ENCODE measurements at regions not wholly inside any gene's neighbourhood (a gene's known extent, or its start where the extent isn't known, plus 50 kb on each side); places are given as distances from the start of the nearest gene placed in this dataset.

DNA sequence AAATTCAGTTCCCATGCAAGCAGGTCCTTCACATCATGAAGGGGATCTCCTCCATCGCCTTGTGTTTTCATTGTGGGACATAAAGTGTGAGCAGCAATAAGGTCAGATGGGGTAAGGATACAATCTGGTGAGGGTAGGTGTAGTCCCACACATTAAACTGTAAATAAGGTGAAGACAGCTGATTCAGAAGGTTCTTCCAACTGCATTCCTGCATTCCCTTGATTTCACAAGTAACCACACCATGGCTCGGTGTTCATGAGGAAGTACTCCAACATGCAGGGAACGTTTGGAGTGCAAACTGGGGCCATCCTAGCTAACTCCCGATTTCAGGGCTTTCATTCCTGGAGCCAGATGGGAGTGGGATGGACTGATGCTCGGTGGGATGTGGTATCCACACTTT, 680.7 kb upstream of the TSPY4 start:
- TF ChIP-seq CTCF (IDR thresholded peaks at IDR 0.05) (no peak), POLR2A (IDR thresholded peaks at IDR 0.05) (no peak)
- DNase-seq (no peak), ATAC-seq (no peak)
- H3K36me3 ChIP-seq (replicated peaks in 1 of 2; ENCODE audit: insufficient read depth in 1 of 2, low read depth in 2 of 2), result no peaks in the 10 kb centered on the region
- 19 to 48% methylated on average over 4 to 5 of the region's 5 CpGs for WGBS, 2 donors
- intact Hi-C loops (cut with DNase I), result no loop called here
- no peaks in the 10 kb centered on the region for H3K4me1 ChIP-seq
- no peaks in the 10 kb centered on the region for H3K27me3 ChIP-seq
- H3K27ac ChIP-seq, result no peak overlapping the region
- no peak overlapping the region for H3K4me3 ChIP-seq
- no peaks in the 10 kb centered on the region for H3K9me3 ChIP-seq

DNA sequence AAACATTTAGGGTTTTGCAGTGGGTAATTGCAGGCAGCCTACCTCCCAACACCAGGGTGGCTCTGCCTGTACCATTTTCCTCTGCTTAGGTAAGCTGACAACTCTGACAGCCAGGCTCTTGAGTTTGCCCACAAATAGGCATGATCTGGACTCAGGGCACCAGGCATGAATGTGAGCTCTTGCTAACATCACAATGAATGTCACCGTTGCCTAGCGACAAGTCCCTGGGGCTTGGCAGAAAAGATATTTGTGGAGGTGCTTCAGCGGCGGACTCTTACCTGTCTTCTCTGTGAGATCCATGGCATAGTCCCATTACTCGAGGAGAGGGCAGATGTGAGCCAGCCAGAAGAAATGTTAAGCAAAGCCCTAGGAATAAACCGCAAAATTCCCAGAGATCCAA, 677.5 kb upstream of the TSPY4 start:
- DNase-seq (no peak), ATAC-seq (no peak)
- H3K4me1 ChIP-seq, result no peaks in the 10 kb centered on the region
- H3K27me3 ChIP-seq, result no peaks in the 10 kb centered on the region
- no peak overlapping the region for H3K4me3 ChIP-seq
- WGBS, 2 donors, result 73% methylated on average over 6 of the region's 6 CpGs; no CpG with 5 or more reads in 1 of the 2 donors
- no peaks in the 10 kb centered on the region for H3K9me3 ChIP-seq
- intact Hi-C loops (cut with DNase I), result no loop called here
- no peak overlapping the region for H3K27ac ChIP-seq
- no peaks in the 10 kb centered on the region for H3K36me3 ChIP-seq (replicated peaks in 1 of 2; ENCODE audit: insufficient read depth in 1 of 2, low read depth in 2 of 2)
- TF ChIP-seq CTCF (IDR thresholded peaks at IDR 0.05), result no peak
- TF ChIP-seq POLR2A (IDR thresholded peaks at IDR 0.05), result no peak

DNA sequence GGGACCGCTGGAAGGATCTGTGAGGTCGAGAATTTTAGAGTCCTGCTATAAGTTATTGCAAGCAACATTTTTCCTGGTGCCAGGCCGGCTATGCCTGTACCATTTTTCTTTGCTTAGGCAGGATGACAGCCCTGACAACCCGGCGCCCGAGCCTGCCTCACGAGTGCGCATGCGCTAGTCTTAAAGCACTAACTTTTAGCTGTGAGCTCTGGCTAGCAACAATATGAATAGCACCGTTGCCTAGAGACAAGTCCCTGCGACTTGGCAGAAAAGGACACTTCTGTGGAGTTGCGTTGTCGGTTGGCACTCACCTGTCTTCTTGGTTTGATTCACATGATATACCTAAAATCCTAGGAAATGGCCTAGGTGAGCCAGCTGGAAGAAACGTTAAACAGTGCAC, 663.4 kb upstream of the TSPY4 start:
- DNase-seq (no peak), ATAC-seq (no peak)
- TF ChIP-seq POLR2A (IDR thresholded peaks at IDR 0.05), result no peak
- TF ChIP-seq CTCF (IDR thresholded peaks at IDR 0.05), result no peak
- no peaks in the 10 kb centered on the region for H3K36me3 ChIP-seq (replicated peaks in 1 of 2; ENCODE audit: insufficient read depth in 1 of 2, low read depth in 2 of 2)
- H3K4me1 ChIP-seq, result no peaks in the 10 kb centered on the region
- no peaks in the 10 kb centered on the region for H3K9me3 ChIP-seq
- no peak overlapping the region for H3K27ac ChIP-seq
- 47 to 60% methylated on average over 1 to 14 of the region's 14 CpGs for WGBS, 2 donors
- H3K4me3 ChIP-seq, result no peak overlapping the region
- H3K27me3 ChIP-seq, result no peaks in the 10 kb centered on the region
- intact Hi-C loops (cut with DNase I), result no loop called here

- no peak for ATAC-seq
- H3K27me3 ChIP-seq, result no peaks in the 10 kb centered on the region
- 48 to 71% methylated on average over 2 to 3 of the region's 5 CpGs for WGBS, 2 donors
- no peak overlapping the region for H3K27ac ChIP-seq
- no peaks in the 10 kb centered on the region for H3K36me3 ChIP-seq (replicated peaks in 1 of 2; ENCODE audit: insufficient read depth in 1 of 2, low read depth in 2 of 2)
- no peaks in the 10 kb centered on the region for H3K4me1 ChIP-seq
- DNase-seq, result no peak
- TF ChIP-seq POLR2A (IDR thresholded peaks at IDR 0.05) (no peak), CTCF (IDR thresholded peaks at IDR 0.05) (no peak)
- no peaks in the 10 kb centered on the region for H3K9me3 ChIP-seq
- intact Hi-C loops (cut with DNase I), result no loop called here
- H3K4me3 ChIP-seq, result no peak overlapping the region
Observed at GRCh38 chrY:8677336-8677935, 659.8 kb upstream of the TSPY4 start.

GRCh38 chrY:8687154-8687553, 650.1 kb upstream of the TSPY4 start:
- Histone ChIP-seq H3K27me3 (no peaks in the 10 kb centered on the region), H3K4me1 (no peaks in the 10 kb centered on the region), H3K9me3 (no peaks in the 10 kb centered on the region), H3K4me3 (no peak overlapping the region), H3K27ac (no peak overlapping the region), H3K36me3 (replicated peaks in 1 of 2; ENCODE audit: insufficient read depth in 1 of 2, low read depth in 2 of 2) (no peaks in the 10 kb centered on the region)
- no peak for ATAC-seq
- WGBS, 2 donors, result 59 to 68% methylated on average over 5 of the region's 5 CpGs
- TF ChIP-seq POLR2A (IDR thresholded peaks at IDR 0.05) (no peak), CTCF (IDR thresholded peaks at IDR 0.05) (no peak)
- intact Hi-C loops (cut with DNase I), result no loop called here
- DNase-seq, result no peak

Measured in body of pancreas (tissue), 4 donors.